Body of pancreas (tissue), 4 donors: ENCODE measurements at regions not wholly inside any gene's neighbourhood (a gene's known extent, or its start where the extent isn't known, plus 50 kb on each side); places are given as distances from the start of the nearest gene placed in this dataset.

ENCODE experiments used
- CTCF ChIP-seq, 7 experiments: fragments of 450-650 bp in 4 of 7; fragments of 200-600 bp in 3 of 7; sonication (generic) in 3 of 7; IDR thresholded peaks; one replicate each; pipeline ENCODE4 v1.5.1; 2016 to 2019; ENCODE audit warnings: antibody characterized with exemption in 7 of 7
- POLR2A ChIP-seq, 3 donors: fragments of 450-650 bp; IDR thresholded peaks; one replicate each; pipeline ENCODE4 v1.6.1; 2016; ENCODE audit warnings: antibody characterized with exemption in 3 of 3, mild to moderate bottlenecking in 2 of 3

GRCh38 chr2:7803515-7803914, 878.3 kb upstream of the ID2 start:
- TF ChIP-seq CTCF (IDR thresholded peaks at IDR 0.05) (no peak), POLR2A (IDR thresholded peaks at IDR 0.05) (no peak)
